Right lobe of liver (tissue), 4 donors: ENCODE measurements at regions not wholly inside any gene's neighbourhood (a gene's known extent, or its start where the extent isn't known, plus 50 kb on each side); places are given as distances from the start of the nearest gene placed in this dataset.

ENCODE experiments used
- POLR2A ChIP-seq: fragments of 450-650 bp; IDR thresholded peaks from one replicate; pipeline ENCODE4 v1.6.1; 2017; ENCODE audit warnings: antibody characterized with exemption, mild to moderate bottlenecking
- TF ChIP-seq, protein P1 (sequence below), 4 donors: fragments of 200-600 bp in 3 of 4; fragments of 450-650 bp in 1 of 4; IDR thresholded peaks; one replicate each; pipeline versions ENCODE4 v1.5.1 to v1.8.0; 2016 to 2022; ENCODE audit warnings: antibody characterized with exemption in 4 of 4, mild to moderate bottlenecking in 2 of 4
- donor health status: DM: no; HTN: no; CAD: no.
- donor health status: DM: no; HTN: no; CAD: no.
- donor health status: DM: no; HTN: yes; CAD: no.

DNA sequence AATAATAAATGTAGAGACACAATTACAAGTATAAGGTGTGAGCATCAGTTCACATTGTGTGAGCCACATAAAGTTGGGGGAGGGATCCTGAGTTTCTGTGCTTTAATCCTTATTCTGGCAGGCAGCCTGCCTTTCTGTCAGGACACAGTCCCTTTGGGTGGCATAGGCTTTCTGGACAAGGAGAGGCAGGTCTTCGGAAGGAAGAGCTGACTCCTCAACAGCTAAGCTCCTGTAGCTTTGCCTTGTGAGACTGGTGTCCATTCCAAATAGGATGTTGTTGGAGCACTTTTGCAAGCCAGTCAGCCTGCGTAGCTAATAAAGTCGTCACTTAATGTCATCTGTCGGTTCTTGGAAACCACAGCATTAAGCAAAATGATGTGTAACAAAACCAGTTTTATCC is 151.9 kb upstream of the MCTP2 start:
- TF ChIP-seq POLR2A = no peak
- TF ChIP-seq, protein P1, sequence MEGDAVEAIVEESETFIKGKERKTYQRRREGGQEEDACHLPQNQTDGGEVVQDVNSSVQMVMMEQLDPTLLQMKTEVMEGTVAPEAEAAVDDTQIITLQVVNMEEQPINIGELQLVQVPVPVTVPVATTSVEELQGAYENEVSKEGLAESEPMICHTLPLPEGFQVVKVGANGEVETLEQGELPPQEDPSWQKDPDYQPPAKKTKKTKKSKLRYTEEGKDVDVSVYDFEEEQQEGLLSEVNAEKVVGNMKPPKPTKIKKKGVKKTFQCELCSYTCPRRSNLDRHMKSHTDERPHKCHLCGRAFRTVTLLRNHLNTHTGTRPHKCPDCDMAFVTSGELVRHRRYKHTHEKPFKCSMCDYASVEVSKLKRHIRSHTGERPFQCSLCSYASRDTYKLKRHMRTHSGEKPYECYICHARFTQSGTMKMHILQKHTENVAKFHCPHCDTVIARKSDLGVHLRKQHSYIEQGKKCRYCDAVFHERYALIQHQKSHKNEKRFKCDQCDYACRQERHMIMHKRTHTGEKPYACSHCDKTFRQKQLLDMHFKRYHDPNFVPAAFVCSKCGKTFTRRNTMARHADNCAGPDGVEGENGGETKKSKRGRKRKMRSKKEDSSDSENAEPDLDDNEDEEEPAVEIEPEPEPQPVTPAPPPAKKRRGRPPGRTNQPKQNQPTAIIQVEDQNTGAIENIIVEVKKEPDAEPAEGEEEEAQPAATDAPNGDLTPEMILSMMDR (IDR thresholded peaks at IDR 0.05) = no peak
